ENCODE measurements at regions not wholly inside any gene's neighbourhood (a gene's known extent, or its start where the extent isn't known, plus 50 kb on each side); places are given as distances from the start of the nearest gene placed in this dataset.
"Not testable (repeated sequence)": the region's sequence is repeated elsewhere in the genome, so short reads cannot be mapped to it uniquely, and the experiment has no call there.

DNA sequence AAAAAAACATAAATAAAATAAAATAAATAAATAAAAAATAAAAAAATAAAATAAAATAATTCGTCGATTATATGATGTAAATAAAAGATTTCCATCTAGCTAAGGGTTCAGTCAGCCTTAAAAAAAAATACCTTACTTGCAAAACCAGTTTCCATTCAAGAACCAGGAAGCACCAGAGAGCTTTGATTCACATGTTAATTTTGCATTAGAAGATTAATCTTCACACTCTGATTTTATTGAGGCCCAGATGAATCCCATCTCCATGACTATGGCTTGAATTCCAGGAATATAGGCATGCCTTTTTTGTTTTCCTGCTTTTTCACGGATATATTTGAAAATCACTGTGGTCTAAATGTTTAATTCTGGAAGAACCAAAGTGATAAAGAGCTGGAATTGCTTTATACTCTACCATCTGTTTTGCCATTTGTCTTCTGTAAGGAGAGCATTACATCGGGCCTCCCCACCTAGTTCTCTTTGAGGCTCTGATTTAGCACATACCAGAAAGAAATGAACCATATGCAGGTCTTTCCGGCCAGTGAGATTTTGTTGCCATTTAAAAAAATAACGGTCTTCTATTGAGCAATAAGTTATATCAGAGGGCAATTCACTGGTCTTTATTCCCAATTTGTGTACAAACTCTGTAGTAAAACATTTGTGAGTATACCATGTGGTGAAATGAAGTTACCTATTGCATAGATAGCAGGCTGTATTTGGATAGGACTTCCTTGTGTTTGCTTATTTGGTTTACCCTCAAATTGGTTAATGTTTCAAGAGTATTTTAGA is 175.5 kb downstream of the AEBP2 start:
- no peaks in the 10 kb centered on the region for H3K36me3 ChIP-seq (replicated peaks; ENCODE audit: control insufficient read depth, insufficient read depth, low read length)
- H3K4me3 ChIP-seq (ENCODE audit: insufficient read depth, low read depth, low read length) = no peak overlapping the region
- DNase-seq = no peak
- H3K27me3 ChIP-seq (ENCODE audit: control insufficient read depth, insufficient read depth, low read length) = no peaks in the 10 kb centered on the region

DNA sequence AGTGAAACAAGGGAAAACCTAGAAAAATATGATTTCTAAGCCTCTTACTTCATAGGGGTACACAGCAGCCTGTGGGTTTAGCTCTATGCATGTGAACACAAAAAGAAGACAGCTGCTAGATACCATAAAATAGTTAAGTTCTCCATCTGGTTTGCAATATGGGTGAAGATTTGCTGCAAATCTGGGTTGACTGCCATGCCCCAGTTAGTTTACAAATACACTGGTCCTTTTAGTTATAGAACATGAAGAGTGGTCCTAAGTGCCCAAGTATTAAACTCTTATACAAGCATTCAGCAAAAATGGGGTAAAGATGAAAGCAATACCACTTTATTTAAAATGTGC is 176.1 kb downstream of the AEBP2 start:
- H3K27me3 ChIP-seq (ENCODE audit: control insufficient read depth, insufficient read depth, low read length) = no peaks in the 10 kb centered on the region
- no peak overlapping the region for H3K4me3 ChIP-seq (ENCODE audit: insufficient read depth, low read depth, low read length)
- no peak for DNase-seq
- H3K36me3 ChIP-seq (replicated peaks; ENCODE audit: control insufficient read depth, insufficient read depth, low read length) = no peaks in the 10 kb centered on the region

DNA sequence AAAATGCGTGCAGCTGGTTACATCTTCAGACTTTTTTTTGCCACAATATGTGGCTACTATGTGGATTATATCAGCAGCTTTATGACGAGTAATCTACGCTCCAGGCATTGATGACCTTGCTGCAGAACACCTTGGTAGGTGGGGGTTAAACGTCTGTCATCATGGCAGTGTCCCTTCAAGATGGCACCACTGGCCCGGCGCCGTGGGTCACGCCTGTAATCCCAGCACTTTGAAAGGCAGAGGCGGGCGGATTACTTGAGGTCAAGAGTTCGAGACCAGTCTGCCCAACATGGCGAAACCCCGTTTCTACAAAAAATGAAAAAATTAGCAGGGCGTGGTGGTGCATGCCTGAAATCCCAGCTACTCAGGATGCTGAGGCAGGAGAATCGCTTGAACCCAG is 177.5 kb downstream of the AEBP2 start:
- DNase-seq = no peak
- Histone ChIP-seq H3K27me3 (ENCODE audit: control insufficient read depth, insufficient read depth, low read length) (no peaks in the 10 kb centered on the region), H3K36me3 (replicated peaks; ENCODE audit: control insufficient read depth, insufficient read depth, low read length) (no peaks in the 10 kb centered on the region)

DNA sequence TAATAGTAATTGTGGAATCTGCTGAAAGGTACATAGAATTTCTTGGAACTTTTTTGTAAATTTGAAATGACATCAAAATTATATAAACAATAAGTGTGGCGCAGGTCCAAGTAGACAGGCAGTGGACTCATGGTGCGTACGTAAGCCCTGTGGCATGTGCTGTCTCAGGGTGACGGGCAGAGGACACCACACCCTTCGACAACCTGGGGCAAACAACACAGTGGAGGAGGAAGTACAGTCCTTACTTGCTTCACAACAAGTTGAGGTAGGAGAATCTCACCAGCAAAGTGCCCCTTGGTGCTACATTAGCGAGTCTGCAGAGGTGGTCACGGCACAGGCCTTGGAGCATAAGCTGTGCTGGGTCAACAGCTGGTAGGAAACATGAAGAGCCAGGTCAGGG is 180.9 kb downstream of the AEBP2 start:
- DNase-seq = no peak
- Histone ChIP-seq H3K36me3 (replicated peaks; ENCODE audit: control insufficient read depth, insufficient read depth, low read length) (no peaks in the 10 kb centered on the region), H3K27me3 (ENCODE audit: control insufficient read depth, insufficient read depth, low read length) (no peaks in the 10 kb centered on the region), H3K4me3 (ENCODE audit: insufficient read depth, low read depth, low read length) (no peak overlapping the region)

More for the DNA sequence above, 177.5 kb downstream of the AEBP2 start:
- no peak overlapping the region for H3K4me3 ChIP-seq (ENCODE audit: insufficient read depth, low read depth, low read length)

DNA sequence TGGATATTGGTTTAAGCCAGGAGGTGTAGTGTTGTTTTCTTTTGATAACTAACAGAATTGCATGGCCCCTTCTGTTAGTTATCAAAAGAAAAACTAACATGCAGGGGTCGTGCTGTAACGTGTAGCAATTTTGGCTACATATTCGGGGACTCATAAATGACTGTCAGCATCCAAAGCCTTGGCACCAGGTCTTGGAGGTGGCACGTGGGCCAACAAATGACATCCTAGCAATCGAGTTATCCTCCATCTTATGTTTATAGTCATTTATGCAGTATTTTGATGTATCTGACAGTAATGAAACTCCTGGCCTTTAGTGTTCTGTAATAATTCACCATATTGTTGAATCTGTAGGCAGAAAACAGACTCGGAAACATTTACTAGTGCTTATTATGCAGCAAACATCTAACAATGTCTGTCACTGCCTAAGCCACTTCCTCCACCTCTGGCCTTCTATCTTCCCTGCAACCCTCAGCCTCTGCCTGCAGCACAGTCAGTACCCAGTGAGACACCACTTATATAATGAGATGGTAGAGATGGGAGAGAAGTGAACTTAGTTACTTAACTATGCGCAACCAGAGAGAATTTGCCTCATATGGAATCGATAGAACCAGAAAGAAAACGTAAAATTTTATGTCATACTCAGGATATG is 184.6 kb downstream of the AEBP2 start:
- Histone ChIP-seq H3K4me3 (ENCODE audit: insufficient read depth, low read depth, low read length) (no peak overlapping the region), H3K27me3 (ENCODE audit: control insufficient read depth, insufficient read depth, low read length) (no peaks in the 10 kb centered on the region), H3K36me3 (replicated peaks; ENCODE audit: control insufficient read depth, insufficient read depth, low read length) (no peaks in the 10 kb centered on the region)
- DNase-seq = no peak

DNA sequence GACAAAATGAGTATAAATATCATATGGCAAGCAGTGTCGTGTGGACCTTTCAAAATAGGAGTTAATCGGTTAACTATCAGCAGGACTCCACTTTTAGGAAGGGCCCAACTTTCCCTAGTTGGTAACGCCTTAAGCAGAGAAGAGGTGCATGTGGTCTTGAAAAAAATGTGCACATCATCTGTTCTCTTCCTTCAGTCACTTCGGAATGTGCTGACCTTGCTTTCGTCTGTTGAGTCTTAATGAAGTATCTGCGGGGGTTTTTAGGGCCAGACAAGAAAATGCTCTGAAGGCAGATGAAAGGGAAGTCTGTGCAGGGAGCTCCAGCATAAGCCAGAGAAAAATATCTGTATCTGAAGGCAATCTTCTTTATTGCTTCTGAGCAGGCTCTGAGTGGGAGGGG is 185.2 kb downstream of the AEBP2 start:
- Histone ChIP-seq H3K4me3 (ENCODE audit: insufficient read depth, low read depth, low read length) (no peak overlapping the region), H3K36me3 (replicated peaks; ENCODE audit: control insufficient read depth, insufficient read depth, low read length) (no peaks in the 10 kb centered on the region), H3K27me3 (ENCODE audit: control insufficient read depth, insufficient read depth, low read length) (no peaks in the 10 kb centered on the region)
- DNase-seq = no peak

DNA sequence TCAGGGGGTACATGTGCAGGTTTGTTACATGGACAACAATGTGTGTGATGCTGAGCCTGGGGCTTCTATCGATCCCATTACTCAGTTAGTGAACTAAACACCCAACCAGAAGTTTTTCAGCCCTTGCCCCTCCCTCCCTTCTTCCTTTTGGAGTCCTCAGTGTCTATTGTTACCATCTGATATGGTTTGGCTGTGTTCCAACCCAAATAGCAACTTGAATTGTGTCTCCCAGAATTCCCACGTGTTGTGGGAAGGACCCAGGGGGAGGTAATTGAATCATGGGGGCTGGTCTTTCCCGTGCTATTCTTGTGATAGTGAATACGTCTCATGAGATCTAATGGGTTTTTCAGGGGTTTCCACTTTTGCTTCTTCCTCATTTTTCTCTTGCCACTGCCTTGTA is 186.3 kb downstream of the AEBP2 start:
- not testable (repeated sequence) for DNase-seq; H3K36me3 ChIP-seq (replicated peaks; ENCODE audit: control insufficient read depth, insufficient read depth, low read length); H3K4me3 ChIP-seq (ENCODE audit: insufficient read depth, low read depth, low read length); H3K27me3 ChIP-seq (ENCODE audit: control insufficient read depth, insufficient read depth, low read length)

DNA sequence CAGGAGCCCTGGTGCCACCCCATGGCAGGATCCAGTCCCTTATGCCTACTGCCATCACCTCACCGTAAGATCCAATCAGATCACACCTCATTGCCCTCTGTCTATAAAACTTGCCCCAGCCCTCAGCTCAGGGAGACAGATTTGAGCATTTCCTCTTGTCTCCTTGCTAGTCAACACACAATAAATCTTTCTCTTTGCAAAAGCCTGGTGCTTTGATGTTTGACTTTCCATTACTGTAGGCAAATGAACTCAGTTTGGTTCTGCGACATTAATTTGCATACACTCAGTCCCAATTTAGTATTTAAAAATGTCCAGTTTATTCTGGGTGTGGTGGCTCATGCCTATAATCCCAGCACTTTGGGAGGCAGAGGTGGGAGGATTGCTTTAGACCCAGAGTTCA is 188.4 kb downstream of the AEBP2 start:
- Histone ChIP-seq H3K36me3 (replicated peaks; ENCODE audit: control insufficient read depth, insufficient read depth, low read length) (no peaks in the 10 kb centered on the region), H3K4me3 (ENCODE audit: insufficient read depth, low read depth, low read length) (no peak overlapping the region), H3K27me3 (ENCODE audit: control insufficient read depth, insufficient read depth, low read length) (no peaks in the 10 kb centered on the region)
- no peak for DNase-seq

DNA sequence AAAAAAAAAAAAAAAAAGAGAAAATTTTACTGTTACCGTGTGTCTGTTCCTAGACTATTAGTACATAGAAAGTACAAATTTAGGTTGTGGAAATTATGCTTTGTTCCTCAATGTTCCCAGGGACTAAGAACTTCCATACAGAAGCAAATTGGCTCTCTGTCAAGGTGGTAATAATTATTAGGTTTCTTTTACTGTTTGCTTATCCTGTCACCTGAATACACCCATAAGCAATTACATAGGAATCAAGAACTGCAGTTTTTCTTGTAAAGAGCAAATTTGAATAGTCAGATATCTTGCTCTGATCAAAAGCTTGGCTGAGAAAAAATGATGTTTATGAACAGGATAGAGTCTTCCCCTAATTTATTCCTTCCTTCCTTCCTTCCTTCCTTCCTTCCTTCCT is 191.2 kb downstream of the AEBP2 start:
- Histone ChIP-seq H3K36me3 (replicated peaks; ENCODE audit: control insufficient read depth, insufficient read depth, low read length) (no peaks in the 10 kb centered on the region), H3K4me3 (ENCODE audit: insufficient read depth, low read depth, low read length) (no peak overlapping the region), H3K27me3 (ENCODE audit: control insufficient read depth, insufficient read depth, low read length) (no peaks in the 10 kb centered on the region)
- DNase-seq = no peak

DNA sequence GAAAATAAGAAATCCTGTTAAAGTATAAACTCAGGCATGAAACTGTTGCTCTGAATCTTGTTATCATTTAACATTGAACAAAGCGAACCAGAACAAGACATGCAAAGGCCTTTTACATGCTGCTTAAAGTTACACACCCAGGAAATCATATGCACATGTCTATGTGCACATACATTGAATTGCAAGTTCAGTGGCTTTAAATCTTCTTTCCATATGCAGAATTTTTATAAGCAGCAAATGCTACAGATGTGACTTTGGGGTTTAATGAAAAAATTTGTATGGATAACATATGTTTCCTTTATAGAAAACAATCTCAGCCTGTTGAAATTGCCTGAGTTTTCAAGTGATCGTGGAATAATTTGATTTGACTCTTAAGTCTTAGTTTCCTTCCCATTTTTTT is 193.9 kb downstream of the AEBP2 start:
- H3K4me3 ChIP-seq (ENCODE audit: insufficient read depth, low read depth, low read length) = no peak overlapping the region
- DNase-seq = no peak
- H3K36me3 ChIP-seq (replicated peaks; ENCODE audit: control insufficient read depth, insufficient read depth, low read length) = no peaks in the 10 kb centered on the region
- H3K27me3 ChIP-seq (ENCODE audit: control insufficient read depth, insufficient read depth, low read length) = no peaks in the 10 kb centered on the region

DNA sequence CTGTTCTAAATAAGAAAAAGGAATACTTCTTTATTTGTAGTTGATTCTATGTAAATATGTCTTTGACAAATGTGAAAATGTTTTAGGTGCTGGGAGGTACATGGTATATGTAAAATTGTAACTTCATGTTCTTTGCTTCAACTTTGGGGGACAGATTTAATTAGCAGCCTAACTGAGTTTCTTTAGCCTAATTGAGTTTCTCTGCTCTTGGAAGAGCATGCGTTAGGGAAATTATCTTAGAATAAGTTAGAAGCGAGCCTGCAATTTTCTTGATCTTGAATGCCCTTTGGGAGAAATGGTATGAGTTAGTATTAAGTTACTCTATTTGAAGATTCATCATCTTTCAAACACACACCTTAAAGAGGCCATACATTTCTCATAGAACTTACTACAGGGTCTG is 194.3 kb downstream of the AEBP2 start:
- Histone ChIP-seq H3K27me3 (ENCODE audit: control insufficient read depth, insufficient read depth, low read length) (no peaks in the 10 kb centered on the region), H3K4me3 (ENCODE audit: insufficient read depth, low read depth, low read length) (no peak overlapping the region), H3K36me3 (replicated peaks; ENCODE audit: control insufficient read depth, insufficient read depth, low read length) (no peaks in the 10 kb centered on the region)
- DNase-seq = no peak

DNA sequence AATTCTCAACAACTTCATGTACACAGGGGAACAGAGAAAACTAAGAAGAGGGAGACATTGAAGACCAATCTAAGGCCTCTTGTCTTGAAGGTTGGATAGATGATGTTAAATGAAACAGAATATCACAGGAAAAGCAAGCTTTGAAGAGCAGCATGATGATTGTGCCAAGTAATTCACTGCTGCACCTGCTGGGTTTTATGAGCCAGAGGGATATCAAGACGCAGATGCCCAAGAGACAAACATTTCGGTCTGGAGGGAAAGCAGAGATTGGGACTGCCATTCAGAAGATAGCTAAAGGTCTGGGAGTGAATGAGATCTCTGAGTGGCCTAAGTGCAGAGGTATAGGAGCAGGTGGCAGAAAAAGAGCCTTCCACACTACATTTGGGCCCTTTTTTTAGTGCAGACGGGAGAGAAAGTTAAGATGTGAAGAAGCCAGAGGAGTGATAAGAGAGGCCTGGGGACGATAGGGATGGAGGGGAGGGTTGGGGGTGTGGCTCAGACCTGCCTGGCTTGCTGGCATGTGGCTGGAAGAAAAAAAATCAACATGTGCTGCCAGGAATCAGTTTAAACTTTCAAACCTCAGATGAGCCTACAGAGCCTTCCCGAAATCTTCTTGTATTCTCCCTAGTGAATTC is 200.6 kb downstream of the AEBP2 start:
- Histone ChIP-seq H3K27me3 (ENCODE audit: control insufficient read depth, insufficient read depth, low read length) (no peaks in the 10 kb centered on the region), H3K36me3 (replicated peaks; ENCODE audit: control insufficient read depth, insufficient read depth, low read length) (no peaks in the 10 kb centered on the region), H3K4me3 (ENCODE audit: insufficient read depth, low read depth, low read length) (no peak overlapping the region)
- DNase-seq = no peak

DNA sequence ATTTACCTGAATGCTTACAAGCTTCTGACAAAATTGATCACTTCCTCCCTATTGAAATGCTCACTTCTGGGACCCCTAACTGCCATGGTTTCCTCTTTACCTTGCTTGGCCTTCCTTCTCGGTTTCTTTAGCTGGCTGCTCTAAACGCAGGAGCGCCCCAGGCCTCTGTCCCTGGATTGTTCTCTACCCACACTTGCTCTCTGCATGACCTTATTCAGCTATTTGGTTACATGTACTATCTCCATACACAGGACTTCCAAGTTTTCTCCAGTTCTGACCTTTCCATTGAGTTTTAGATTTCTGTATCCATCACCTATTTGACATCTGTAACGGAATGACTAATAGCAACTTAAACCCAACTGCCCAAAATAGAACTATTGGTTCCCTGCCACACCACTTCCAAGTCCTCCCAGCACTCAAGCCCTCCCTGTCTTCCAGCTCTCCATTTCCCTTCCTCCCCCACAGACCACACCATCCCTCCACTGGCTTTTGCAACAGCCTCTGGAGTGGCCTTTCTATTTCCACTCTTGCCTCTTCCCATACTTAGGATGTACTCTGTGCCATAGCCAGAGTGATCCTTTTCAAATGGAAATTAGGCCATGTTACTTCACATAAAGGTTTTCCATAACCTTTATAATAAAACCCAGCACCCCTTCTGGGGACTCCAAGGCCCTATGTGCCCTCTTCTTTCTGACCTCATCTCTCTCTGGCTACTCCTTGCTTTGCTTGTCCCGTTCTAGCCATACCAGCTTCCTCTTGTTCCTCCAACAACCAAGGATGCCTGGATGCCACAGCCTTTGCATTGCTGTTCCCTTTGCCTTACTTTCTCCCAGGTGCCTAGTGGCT is 202.2 kb downstream of the AEBP2 start:
- no peaks in the 10 kb centered on the region for H3K27me3 ChIP-seq (ENCODE audit: control insufficient read depth, insufficient read depth, low read length)

DNA sequence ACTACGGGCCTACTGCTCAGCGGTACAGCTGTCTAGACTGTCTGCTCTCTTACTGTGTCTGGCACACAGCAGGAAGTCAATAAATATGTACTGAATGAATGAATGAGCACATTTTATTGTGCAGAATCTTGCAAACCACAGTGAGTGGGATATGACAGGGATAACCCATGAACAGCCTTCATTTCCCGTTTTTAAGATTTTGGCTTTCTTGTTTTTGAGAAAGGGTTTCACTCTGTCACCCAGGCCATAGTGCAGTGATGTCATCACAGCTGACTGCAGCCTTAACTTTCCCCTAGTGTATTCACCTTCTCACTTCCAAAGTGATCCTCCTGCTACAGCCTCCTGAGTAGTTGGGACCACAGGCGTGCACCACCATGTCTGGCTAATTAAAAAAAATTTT is 203.1 kb downstream of the AEBP2 start:
- no peaks in the 10 kb centered on the region for H3K27me3 ChIP-seq (ENCODE audit: control insufficient read depth, insufficient read depth, low read length)
- no peak overlapping the region for H3K4me3 ChIP-seq (ENCODE audit: insufficient read depth, low read depth, low read length)
- no peak for DNase-seq
- H3K36me3 ChIP-seq (replicated peaks; ENCODE audit: control insufficient read depth, insufficient read depth, low read length) = no peaks in the 10 kb centered on the region

More for the DNA sequence above, 202.2 kb downstream of the AEBP2 start:
- no peak overlapping the region for H3K4me3 ChIP-seq (ENCODE audit: insufficient read depth, low read depth, low read length)
- no peak for DNase-seq
- H3K36me3 ChIP-seq (replicated peaks; ENCODE audit: control insufficient read depth, insufficient read depth, low read length) = no peaks in the 10 kb centered on the region
